ENCODE measurements at regions not wholly inside any gene's neighbourhood (a gene's known extent, or its start where the extent isn't known, plus 50 kb on each side); places are given as distances from the start of the nearest gene placed in this dataset.

DNA sequence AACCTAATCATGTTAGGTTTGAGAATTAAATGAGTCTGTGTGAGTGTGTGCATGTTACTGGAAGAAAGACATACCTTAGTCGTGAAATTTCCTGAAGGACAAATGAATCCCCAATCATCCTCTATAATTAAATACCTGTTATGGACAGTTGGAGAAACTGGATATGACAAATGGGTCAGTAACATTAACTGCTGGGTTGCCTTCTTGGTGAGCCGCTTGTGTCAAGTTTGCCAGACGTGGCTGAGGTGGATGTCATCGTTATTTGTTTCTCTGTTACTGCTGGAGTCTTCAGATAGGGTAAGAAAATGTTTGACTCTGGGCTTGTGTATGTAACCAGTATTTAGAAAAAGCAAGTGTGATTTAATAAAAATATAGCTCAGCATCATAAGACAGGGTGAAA lies 131.6 kb downstream of the CAND1 start:
- no peak overlapping the region for H3K27ac ChIP-seq (ENCODE audit: insufficient read length, low read depth, low read length)
- no peaks in the 10 kb centered on the region for H3K27me3 Mint-ChIP-seq (ENCODE audit: low read depth)

More for the DNA sequence above, 131.6 kb downstream of the CAND1 start:
- no CpG with 5 or more reads among the region's 4 CpGs for WGBS (ENCODE audit: extremely low coverage, insufficient read length, low lambda C conversion rate)
- Histone ChIP-seq H3K4me1 (ENCODE audit: insufficient read depth, low read length) (no peaks in the 10 kb centered on the region), H3K9me3 (ENCODE audit: control insufficient read depth, low read depth, low read length) (no peaks in the 10 kb centered on the region), H3T11ph (ENCODE audit: low read length) (no peak overlapping the region), H4K5ac (ENCODE audit: insufficient read length, low read depth, low read length) (no peak overlapping the region), H2AFZ (ENCODE audit: low read length) (no peak overlapping the region), H3K9ac (ENCODE audit: extremely low read depth, insufficient read length, low read length) (no peak overlapping the region), H3K79me1 (ENCODE audit: insufficient read depth, low read depth, low read length, poor library complexity, severe bottlenecking) (no peaks in the 10 kb centered on the region), H2BK20ac (ENCODE audit: low read depth, low read length, poor library complexity, severe bottlenecking) (no peak overlapping the region), H2BK120ac (ENCODE audit: low read depth, low read length, poor library complexity, severe bottlenecking) (no peak overlapping the region), H3K4ac (ENCODE audit: low read depth, low read length) (no peak overlapping the region), H3K14ac (ENCODE audit: insufficient read depth, low read length) (no peak overlapping the region), H4K8ac (replicated peaks; ENCODE audit: insufficient read length, low read depth, low read length) (no peak overlapping the region), H3K23me2 (ENCODE audit: insufficient read length, low read depth, low read length, poor library complexity, severe bottlenecking) (no peaks in the 10 kb centered on the region), H3K4me2 (ENCODE audit: insufficient read depth, insufficient read length, low read length) (no peak overlapping the region), H2AK5ac (ENCODE audit: insufficient read length, low read length) (no peak overlapping the region), H4K91ac (ENCODE audit: insufficient read length, low read depth, low read length) (no peak overlapping the region), H2BK12ac (ENCODE audit: insufficient read length, low read depth, low read length) (no peak overlapping the region), H3K56ac (ENCODE audit: insufficient read length, low read depth, low read length) (no peak overlapping the region), H2BK5ac (ENCODE audit: insufficient read length, low read length) (no peak overlapping the region), H3K79me2 (ENCODE audit: insufficient read depth, low read length) (no peaks in the 10 kb centered on the region), H4K20me1 (ENCODE audit: control insufficient read depth, insufficient read depth, insufficient read length) (no peaks in the 10 kb centered on the region), H3K18ac (ENCODE audit: insufficient read length, low read depth, low read length) (no peak overlapping the region), H2BK15ac (ENCODE audit: low read depth, low read length) (no peak overlapping the region), H3K27me3 (ENCODE audit: insufficient read depth, low read length) (no peaks in the 10 kb centered on the region), H3K23ac (ENCODE audit: insufficient read length, low read depth, low read length) (no peak overlapping the region)
- peaks cover 1 to 6% (median 4%) of the 10 kb centered on the region in 3 experiments; a peak in 3 of 7 replicates for H3K36me3 Mint-ChIP-seq (ENCODE audit: insufficient read depth in 1 of 3, low read depth in 3 of 3)
- TF ChIP-seq, protein P1, sequence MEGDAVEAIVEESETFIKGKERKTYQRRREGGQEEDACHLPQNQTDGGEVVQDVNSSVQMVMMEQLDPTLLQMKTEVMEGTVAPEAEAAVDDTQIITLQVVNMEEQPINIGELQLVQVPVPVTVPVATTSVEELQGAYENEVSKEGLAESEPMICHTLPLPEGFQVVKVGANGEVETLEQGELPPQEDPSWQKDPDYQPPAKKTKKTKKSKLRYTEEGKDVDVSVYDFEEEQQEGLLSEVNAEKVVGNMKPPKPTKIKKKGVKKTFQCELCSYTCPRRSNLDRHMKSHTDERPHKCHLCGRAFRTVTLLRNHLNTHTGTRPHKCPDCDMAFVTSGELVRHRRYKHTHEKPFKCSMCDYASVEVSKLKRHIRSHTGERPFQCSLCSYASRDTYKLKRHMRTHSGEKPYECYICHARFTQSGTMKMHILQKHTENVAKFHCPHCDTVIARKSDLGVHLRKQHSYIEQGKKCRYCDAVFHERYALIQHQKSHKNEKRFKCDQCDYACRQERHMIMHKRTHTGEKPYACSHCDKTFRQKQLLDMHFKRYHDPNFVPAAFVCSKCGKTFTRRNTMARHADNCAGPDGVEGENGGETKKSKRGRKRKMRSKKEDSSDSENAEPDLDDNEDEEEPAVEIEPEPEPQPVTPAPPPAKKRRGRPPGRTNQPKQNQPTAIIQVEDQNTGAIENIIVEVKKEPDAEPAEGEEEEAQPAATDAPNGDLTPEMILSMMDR (conservative IDR thresholded peaks at IDR 0.05) = no peak
- H3K9me3 Mint-ChIP-seq = peaks cover 8% of the 10 kb centered on the region in 2 experiments; a peak in 3 of 5 replicates
- no peak overlapping the region for H3K4me3 Mint-ChIP-seq
- H3K4me1 Mint-ChIP-seq = no peaks in the 10 kb centered on the region
- no peak overlapping the region for H3K27ac Mint-ChIP-seq
- DNase-seq = no peak
